NK-92 (cell line): ENCODE measurements at regions not wholly inside any gene's neighbourhood (a gene's known extent, or its start where the extent isn't known, plus 50 kb on each side); places are given as distances from the start of the nearest gene placed in this dataset.
"Not testable (repeated sequence)": the region's sequence is repeated elsewhere in the genome, so short reads cannot be mapped to it uniquely, and the experiment has no call there.

Experiments used
- DNase-seq: peaks from one replicate; lab custom pipeline; 2025; ENCODE audit not compliant: unreplicated experiment; lab: John Stamatoyannopoulos, UW

DNA sequence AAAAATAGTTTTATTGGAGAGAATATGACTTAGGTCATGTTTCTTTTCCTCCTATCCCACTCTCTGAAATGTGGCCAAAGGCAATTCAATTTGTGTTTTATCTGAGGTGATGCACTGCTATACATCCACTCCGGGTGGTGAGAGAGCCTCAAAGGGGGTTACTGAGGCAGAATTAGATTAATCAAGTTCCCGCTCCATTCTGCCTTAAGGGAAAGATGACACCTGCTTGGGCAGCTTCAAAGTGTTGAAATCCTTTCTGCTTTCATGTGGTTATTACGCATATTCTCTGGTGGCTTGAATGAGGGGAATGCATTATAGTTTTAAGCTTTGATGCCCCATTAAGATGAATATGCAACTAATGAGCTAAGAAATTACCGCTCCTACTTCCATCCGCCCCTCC, 213.0 kb upstream of the TMEFF2 start:
- no peak for DNase-seq

DNA sequence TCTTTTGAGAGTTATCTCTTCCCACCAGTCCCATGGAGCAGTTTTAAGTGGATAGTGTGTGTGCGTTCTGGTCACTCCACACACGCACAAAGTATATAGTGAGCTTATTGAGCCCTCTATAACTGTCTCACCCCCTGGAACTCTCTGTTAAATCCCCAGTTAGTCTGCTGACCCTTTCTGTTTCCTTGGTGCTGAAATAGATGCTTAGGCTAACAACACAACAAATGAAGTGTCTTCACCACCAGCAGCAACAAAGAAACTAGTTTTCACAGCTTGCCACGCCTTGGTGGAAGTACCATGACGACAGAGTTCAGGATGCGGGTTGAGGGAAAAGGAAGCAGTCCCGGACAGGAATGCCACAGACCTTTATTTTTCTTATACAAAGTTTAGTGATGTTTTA, 203.5 kb upstream of the TMEFF2 start:
- DNase-seq: no peak

DNA sequence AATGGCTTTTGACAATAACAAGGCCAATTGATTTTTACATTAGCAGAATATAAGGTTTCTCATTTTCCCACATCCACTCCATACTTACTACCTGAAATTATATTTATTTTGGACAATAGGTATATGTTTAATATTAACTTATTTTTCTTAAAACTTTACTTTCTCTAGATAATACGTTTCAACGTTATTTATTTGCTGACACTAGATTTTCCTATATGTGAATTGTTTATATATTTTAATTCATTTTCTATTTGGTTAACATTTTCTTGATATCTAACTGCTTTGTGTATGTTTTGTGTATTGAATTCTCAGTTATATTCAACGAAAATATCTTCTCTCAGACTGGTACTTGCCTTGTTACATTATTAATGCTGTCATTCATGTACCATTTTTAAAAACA, 199.9 kb upstream of the TMEFF2 start:
- no peak for DNase-seq

DNA sequence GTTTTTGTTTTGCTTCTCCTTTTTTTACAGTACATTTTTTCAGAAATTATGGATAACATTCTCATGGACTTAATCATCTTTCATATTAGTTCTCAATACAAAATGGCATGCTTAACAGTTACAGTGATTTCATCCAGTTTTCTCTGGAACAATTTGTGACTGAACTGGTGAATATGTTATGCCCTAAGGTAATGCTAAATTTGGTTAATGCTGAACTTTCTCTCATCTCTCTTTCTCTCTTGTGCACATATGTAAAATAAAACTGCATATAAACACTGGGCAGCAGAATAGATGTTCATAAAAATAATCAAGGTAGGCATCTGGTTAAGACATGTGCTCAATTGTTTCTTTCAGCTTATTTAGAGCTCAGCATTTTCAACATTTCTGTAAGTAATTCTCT, 196.3 kb upstream of the TMEFF2 start:
- no peak for DNase-seq

DNA sequence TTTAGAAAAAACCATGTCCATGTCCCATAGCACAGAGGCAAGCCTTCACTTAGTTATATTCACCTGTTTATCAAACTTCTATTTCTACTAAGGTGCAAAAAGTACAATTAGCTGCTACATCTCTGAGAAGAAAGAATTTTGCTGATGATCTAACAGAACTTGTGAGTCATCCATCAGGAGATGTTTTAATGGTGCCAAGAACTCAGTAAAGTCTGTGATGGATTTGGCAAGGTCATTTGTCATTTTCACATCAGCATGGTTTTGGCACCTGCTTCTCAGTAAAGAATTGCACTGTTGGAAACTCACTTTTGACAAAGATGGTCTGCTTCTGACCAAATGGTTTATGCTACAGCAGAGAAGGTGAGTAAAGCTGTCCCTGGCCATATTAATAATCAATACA, 195.7 kb upstream of the TMEFF2 start:
- DNase-seq: no peak

DNA sequence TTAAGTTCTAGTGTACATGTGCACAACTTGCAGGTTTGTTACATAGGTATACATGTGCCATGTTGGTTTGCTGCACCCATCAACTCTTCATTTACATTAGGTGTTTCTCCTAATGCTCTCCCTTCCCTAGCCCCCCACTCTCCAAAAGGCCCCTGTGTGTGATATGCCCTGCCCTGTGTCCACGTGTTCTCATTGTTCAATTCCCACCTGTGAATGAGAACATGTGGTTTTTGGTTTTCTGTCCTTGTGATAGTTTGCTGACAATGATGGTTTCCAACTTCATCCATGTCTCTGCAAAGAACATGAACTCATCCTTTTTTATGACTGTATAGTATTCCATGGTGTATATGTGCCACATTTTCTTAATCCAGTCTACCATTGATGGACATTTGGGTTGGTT, 189.5 kb upstream of the TMEFF2 start:
- DNase-seq: not testable (repeated sequence)

DNA sequence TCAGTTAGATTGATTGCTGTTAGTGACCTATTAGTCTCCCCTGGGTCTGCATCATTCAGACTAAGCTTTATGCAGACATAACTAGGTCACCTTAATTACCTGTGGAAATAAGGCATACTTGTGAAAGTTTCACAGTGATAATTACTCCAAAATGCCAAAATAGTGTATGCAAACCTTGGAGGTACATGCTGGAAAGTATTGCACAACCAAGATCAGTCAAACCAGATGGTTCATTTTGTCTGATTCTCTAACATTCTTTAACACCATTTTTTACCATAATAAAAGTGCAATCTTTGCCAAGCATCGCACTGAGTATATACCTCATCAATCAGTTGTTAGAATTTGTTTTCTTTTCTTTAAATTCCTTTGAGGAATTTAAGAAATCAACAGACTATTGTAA, 186.3 kb upstream of the TMEFF2 start:
- DNase-seq: no peak

DNA sequence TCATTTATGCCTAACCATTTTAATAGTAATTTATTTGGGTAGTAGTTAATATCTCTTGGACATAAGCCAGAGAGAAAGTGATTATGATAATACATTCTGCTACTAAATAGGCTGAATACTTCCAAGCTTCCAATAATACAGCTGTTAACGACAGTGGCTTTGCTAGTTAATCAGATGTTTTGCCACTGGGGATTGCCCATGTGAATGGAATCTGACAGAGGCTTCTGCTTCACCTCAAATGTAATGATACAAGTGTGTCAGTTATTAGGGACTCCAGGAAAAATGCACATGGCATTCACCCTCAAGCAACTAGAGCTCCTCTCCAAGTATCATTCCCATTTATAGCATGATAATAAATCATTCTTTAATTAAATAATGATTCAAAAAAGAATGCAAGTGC, 185.0 kb upstream of the TMEFF2 start:
- no peak for DNase-seq

DNA sequence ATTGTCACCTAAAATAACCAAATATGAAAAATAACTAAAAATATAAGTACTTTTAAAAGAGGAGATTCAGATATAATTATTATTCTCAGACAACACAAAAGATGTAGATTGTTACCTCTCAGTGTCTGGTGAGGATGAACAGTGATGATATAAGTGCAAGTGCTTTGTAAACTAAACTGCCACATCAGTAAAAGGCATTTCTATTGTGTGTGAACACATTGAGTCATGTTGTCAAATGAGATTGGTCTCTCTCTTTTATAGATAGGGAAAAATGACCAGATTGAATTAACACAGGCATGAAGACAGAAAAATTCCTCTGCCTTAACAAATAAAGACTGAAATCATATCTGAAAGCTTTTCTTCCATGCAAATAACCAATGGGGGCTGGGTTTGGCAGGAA, 182.4 kb upstream of the TMEFF2 start:
- DNase-seq: no peak

DNA sequence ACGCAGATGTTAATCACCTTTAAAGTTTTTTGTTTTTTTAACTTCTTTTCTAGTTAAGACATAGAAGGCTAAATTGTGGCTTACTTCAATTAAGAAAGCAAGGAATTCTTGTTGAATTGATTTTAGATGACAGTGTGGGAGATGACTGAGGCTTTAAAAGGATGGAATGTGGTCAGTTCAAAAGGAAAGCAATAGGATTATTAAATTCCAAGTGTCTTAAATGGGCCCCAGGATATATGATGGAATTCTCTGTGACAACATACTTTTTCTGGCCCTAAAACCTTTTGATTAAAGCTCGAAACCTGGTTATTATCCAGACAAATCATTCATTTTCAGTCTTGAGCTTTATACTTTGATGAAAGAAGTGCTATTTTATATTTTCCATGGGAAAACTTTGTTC, 179.0 kb upstream of the TMEFF2 start:
- no peak for DNase-seq

DNA sequence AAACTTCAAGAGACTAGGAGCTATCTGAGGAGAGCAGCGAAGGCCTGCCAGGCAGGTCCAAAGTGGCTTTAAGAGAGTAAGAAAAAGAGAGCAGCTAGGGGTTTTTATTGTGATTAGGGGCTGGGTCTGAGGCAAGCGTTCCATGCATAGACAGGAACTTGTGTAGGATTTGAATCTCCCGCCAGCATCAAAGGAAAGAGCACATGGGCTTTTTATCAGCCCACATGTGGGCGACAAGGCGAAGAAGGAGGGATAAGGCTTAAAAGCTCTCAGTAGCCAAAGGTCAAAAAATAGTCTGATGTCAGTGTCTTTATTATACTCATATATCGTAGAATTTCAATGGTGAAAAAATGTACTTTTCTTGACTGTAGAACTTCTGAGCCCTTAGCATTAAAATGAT, 178.5 kb upstream of the TMEFF2 start:
- DNase-seq: no peak

DNA sequence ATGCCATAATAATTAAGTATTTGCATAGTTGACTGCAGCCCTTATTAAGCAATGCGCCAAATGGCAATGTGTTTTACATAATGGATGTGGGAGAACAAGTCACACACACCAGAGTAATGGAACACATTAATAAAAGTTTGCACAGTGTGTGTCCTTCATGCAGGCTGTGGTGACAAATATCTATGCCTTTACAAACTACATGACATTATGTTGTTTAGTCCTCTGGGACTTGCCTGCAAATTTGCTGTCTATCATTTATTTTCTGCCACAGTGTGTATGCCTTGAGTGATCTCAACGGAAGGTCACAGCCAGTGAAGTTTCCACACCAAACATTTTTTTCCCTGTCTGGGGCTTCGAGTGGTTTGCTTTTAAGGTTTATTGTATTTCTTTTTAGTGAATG, 175.2 kb upstream of the TMEFF2 start:
- DNase-seq: no peak

DNA sequence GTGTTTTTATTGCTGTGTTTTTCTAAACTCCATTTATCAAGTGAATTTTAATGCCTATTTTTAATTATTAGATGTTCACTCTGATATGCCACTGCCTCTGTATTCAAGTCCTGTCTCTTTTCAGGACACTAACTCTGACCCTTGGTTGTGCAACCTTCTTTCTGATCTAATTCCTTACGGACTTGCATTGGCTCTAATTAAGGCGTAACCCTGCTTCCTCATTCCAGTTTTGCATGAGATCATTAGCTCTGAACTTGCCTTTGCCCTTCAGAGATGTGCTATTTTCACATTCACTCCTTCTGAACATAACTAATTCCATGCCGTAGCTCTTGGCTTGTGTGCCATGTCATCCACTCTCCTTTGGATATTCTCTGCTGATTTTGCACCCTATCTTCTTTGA, 162.5 kb upstream of the TMEFF2 start:
- no peak for DNase-seq

DNA sequence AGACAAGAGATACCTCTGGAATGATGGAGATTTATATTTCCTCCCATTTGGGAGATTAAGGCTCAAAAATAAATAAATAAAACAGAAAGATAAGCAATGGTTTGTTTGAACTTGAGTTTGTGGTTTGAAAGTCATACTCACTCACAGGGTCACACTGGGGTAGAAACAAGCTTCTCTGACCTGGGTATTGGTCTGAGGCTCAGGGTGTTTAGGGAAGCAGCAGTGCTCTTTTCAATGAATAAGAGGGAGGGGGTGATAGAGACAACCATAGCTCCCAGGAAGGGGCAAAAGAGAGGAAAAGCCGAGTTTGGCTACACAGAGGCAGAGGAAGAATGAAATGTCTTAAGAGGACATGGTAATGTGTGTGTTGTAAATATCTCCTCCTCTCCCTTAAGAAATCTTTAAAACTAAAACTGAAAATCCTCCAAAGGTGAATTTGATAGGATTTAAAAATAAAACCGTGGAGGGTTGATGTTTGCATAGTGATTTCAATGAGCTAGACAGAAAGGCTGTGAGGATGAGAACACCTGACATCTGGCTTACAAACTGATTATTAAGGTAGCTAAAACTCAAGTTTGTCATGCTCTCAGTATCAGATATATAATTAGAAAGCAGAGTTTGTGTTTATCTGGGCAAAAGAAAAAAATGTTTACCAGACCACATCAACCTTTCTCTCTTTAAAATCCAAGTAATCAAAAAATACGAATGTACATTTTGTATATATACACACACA, 159.9 kb upstream of the TMEFF2 start:
- DNase-seq: no peak

DNA sequence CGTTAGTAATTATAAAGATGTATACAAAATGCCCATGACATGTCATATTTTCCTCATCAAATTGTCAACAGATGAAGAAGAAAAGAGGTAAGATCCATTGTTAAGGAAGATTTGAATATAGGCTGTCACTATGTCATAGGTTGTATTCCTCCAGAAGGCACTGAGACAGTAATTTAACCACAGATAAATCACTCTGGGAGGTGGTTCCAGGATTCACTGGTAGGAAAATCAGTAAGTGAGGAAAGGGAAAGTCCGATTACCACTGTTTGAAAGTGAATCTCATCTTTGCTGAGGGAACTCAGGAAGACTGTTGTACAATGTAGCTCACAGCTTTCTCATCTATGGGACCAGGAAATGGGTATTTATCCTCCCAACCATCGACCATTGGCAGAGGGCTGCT, 152.8 kb upstream of the TMEFF2 start:
- DNase-seq: no peak

DNA sequence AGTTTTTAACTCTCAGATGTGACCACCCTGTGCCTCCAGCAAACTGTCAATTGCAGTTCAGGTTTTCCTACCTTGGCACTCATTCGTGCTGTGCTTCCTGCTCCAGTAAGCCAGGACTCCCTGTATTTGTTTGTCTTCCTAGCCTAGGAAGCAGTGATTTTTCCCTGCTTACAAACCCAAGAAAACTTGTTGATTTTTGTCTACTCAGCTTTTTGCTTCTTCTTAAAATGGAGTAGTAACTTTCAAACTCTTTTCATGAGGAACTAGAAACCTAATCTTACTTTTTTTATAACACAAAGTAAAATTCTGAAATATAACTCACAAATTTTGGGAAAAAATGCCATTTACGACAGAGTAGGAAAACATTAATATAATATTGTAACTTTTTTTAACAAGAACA, 150.6 kb upstream of the TMEFF2 start:
- DNase-seq: no peak

DNA sequence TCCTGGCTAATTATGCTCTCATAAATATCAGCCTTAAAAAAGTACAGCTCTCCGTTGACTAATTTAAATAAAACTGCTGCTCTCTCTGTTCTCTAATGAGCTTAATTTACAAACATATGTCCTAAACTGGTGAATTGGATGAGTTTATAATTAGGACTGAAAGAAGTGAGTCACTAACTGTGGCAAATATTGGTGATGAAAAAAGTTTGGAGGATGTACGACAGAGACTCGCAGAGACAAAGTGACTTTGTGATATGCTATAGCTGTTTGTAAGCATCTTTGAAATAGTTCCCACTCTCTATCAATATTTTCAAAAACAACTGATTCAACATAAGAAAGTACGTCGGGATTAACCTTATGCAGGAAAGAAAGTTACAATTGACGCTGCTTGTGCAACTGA, 138.9 kb upstream of the TMEFF2 start:
- DNase-seq: no peak

DNA sequence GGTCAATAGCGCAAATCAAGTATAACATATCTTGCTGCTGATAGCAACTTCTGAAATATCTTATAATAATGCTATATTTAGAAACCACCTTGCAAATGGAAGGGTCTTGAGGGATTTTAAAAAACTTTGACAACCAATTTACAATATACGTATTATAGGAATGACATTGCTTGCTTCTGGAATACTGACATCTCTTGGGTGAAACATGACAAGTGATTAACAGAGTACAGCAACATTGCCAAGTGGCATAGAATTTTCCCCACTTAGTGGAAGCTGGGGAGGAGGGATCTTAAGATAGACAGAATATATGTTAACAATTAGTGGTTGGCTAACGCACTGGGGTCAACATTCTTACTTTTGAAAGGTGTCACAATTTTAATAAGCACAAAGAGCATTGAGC, 133.6 kb upstream of the TMEFF2 start:
- no peak for DNase-seq

DNA sequence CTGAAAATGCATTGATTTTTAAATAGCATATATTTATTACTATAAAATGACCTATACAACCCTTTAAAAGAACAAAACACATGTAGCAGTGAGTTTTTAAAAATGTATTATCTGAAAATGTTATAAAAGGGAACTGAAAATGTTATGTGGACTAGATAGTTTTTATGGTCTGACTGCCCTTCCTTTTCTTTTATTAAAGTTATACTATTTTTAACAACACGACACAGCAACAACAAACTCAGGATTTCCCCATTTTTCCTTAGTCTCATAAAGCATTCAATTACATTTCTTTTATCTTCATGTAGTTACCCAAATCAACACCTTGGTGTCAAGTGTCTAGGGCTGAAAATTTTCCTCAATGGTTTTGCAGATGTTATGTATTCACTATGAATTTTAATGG, 132.8 kb upstream of the TMEFF2 start:
- no peak for DNase-seq

DNA sequence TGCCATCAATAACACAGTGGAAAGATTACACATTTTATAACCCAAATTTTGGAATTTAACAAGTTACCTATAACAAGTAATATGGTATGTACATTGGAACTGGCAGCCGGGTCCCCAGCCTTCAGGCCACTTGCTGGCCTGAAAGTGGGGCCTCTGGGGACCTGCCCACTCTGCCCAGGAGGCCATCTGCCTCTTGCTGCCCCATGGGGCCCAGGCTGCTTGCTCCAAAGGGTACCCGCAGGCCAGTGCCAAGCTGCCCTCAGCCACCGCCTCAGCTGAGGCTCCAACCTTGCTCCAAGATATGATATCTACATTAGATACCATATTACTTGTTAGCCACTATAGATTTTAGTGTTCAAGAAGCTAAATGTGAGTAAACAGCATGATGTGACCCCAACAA, 120.8 kb upstream of the TMEFF2 start:
- no peak for DNase-seq

DNA sequence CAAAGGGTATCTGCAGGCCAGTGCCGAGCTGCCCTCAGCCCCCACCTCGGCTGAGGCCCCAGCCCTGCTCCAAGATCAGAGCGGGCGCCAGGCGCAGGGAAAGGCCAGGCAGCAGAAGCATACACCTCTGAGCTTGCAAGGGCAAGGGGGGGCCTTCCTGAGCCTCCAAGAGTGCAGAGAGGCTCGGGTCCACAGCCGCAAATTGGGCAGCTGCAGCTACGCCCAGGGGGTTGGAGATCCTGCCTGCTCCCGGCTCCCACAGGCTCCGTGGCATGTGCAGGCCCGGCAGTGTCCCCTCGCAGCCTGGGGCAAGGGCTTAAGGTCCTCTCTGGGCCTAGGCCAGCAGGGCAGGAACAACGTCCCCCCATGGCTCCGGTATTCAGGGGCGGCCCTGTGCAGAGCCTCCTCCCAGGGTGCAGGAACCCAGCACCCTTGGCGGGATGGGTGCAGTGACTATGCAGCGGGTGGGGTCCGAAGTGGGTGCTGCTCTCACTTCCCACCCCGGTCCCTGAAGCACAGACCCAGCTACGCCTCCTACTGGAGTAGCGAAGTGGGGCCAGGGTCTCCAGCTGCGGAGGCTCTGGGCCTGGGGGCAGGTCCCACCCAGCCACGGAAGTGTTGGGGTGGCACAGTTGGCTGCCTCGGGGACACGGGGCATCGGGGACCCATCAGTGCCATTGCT, 120.2 kb upstream of the TMEFF2 start:
- DNase-seq: no peak

DNA sequence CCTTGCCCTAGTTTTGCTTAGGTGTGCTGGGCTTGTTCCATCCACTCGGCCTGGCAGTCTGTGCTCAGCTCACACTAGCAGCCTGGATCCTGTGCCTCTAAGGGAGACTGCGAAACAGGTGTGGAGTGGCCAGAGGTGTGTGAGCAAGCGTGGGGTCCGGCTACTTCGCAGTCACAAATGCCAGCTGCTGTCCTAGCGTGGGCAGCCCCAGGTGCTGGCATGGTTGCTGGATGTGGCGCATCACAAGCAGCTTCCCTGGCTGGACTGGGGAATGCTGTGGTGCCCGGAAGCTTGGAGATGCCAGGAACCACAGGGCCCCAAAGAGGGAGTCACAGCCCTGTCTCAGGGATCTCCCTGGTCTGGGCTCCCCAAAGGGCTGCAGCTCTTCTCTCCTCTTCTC, 119.0 kb upstream of the TMEFF2 start:
- DNase-seq: no peak
